Suprapubic skin (tissue), 3 donors: ENCODE measurements at regions not wholly inside any gene's neighbourhood (a gene's known extent, or its start where the extent isn't known, plus 50 kb on each side); places are given as distances from the start of the nearest gene placed in this dataset.

Source experiments
- EP300 ChIP-seq: sonication (generic); formaldehyde crosslinking; IDR thresholded peaks from one replicate; pipeline ENCODE4 v1.6.1; 2017; ENCODE audit warnings: antibody characterized with exemption
- POLR2A ChIP-seq, 2 donors: fragments of 450-650 bp; IDR thresholded peaks; one replicate each; pipeline ENCODE4 v1.6.1; 2017; ENCODE audit warnings: antibody characterized with exemption in 2 of 2, mild to moderate bottlenecking in 2 of 2, moderate library complexity in 2 of 2
- TF ChIP-seq, protein P1 (sequence below), 2 donors: fragments of 200-600 bp in 1 of 2; fragments of 450-650 bp in 1 of 2; sonication (generic) in 1 of 2; IDR thresholded peaks; one replicate each; pipeline ENCODE4 v1.5.1; 2016 to 2019; ENCODE audit warnings: antibody characterized with exemption in 2 of 2, mild to moderate bottlenecking in 1 of 2, moderate library complexity in 1 of 2

DNA sequence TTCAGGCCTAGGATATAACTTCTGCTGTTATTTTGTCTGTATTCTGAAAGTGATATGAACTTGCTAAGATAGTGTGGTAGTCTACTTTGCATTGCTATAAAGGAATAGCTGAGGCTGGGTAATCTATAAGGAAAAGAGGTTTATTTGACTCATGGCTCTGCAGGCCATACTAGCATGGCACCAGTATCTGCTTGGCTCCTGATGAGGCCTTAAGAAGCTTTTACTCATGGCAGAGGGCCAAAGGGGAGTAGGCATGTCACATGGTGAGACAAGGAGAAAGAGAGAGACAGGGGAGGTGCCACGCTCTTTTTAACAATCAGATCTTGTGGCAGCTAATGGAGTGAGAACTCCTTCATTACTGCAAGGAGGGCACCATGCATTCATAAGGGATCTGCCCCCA, 247.3 kb downstream of the GPAT3 start:
- TF ChIP-seq, protein P1, sequence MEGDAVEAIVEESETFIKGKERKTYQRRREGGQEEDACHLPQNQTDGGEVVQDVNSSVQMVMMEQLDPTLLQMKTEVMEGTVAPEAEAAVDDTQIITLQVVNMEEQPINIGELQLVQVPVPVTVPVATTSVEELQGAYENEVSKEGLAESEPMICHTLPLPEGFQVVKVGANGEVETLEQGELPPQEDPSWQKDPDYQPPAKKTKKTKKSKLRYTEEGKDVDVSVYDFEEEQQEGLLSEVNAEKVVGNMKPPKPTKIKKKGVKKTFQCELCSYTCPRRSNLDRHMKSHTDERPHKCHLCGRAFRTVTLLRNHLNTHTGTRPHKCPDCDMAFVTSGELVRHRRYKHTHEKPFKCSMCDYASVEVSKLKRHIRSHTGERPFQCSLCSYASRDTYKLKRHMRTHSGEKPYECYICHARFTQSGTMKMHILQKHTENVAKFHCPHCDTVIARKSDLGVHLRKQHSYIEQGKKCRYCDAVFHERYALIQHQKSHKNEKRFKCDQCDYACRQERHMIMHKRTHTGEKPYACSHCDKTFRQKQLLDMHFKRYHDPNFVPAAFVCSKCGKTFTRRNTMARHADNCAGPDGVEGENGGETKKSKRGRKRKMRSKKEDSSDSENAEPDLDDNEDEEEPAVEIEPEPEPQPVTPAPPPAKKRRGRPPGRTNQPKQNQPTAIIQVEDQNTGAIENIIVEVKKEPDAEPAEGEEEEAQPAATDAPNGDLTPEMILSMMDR (IDR thresholded peaks at IDR 0.05) = no peak
- TF ChIP-seq EP300 (no peak), POLR2A (IDR thresholded peaks at IDR 0.05) (no peak)
